ENCODE measurements at regions not wholly inside any gene's neighbourhood (a gene's known extent, or its start where the extent isn't known, plus 50 kb on each side); places are given as distances from the start of the nearest gene placed in this dataset.
A peak's percentile ranks its signal among the peaks of the same experiment; 100 is the strongest.
"Not testable (repeated sequence)": the region's sequence is repeated elsewhere in the genome, so short reads cannot be mapped to it uniquely, and the experiment has no call there.

- H3K4me2 ChIP-seq, result no peak overlapping the region
- H3K9me3 ChIP-seq, result no peaks in the 10 kb centered on the region
- 44% methylated on average over 7 of the region's 12 CpGs for WGBS (ENCODE audit: missing lambda C conversion rate)
- POLR2A ChIA-PET, result no interaction called here
- CTCF ChIA-PET, result no interaction called here
- H3K4me1 ChIP-seq, result no peaks in the 10 kb centered on the region
- ATAC-seq, result no peak
- H3K4me3 ChIP-seq, result no peak overlapping the region
- H3K27ac ChIP-seq, result no peak overlapping the region
- no peak for FAIRE-seq
- TF ChIP-seq ELK1 (IDR thresholded peaks at IDR 0.05; ENCODE audit: low read depth, low read length) (no peak), HOXA7 (CRISPR knock-in tag; IDR thresholded peaks at IDR 0.05) (no peak), MAX (IDR thresholded peaks at IDR 0.05) (no peak), USF2 (IDR thresholded peaks at IDR 0.05) (no peak), SMC3 (IDR thresholded peaks at IDR 0.05) (no peak), NPAS2 (CRISPR knock-in tag; IDR thresholded peaks at IDR 0.05; ENCODE audit: borderline replicate concordance) (no peak), TFCP2L1 (CRISPR knock-in tag; IDR thresholded peaks at IDR 0.05) (no peak), MAZ (IDR thresholded peaks at IDR 0.05; ENCODE audit: borderline replicate concordance, low read depth, low read length) (no peak), RARB (CRISPR knock-in tag; IDR thresholded peaks at IDR 0.05) (no peak), NR3C1 (IDR thresholded peaks at IDR 0.05) (no peak), POLR2A (IDR thresholded peaks at IDR 0.05; ENCODE audit: low read length) (no peak), MAFK (IDR thresholded peaks at IDR 0.05; ENCODE audit: partially characterized antibody) (no peak), ZC3H11A (IDR thresholded peaks at IDR 0.05) (no peak), CHD2 (IDR thresholded peaks at IDR 0.05; ENCODE audit: low read length, partially characterized antibody) (no peak), GATA3 (IDR thresholded peaks at IDR 0.05; ENCODE audit: borderline replicate concordance) (no peak), EHMT2 (IDR thresholded peaks at IDR 0.05; ENCODE audit: low read depth) (no peak), FOSB (CRISPR knock-in tag; IDR thresholded peaks at IDR 0.05) (no peak), FOSL2 (IDR thresholded peaks at IDR 0.05) (no peak), FOSL2 (CRISPR knock-in tag; IDR thresholded peaks at IDR 0.05) (no peak), HMGXB4 (CRISPR knock-in tag; IDR thresholded peaks at IDR 0.05; ENCODE audit: borderline replicate concordance) (no peak)
- DNase-seq (ENCODE audit: low read depth in 1 of 2, low spot score in 1 of 2), result no peak
Measured at GRCh38 chr4:111074523-111075114, 451.7 kb upstream of the PITX2 start.

GRCh38 chr4:111076299-111076698 lies 453.4 kb upstream of the PITX2 start:
- POLR2A ChIA-PET, FAIRE-seq: not testable (repeated sequence)

GRCh38 chr4:111108153-111108552 lies 485.3 kb upstream of the PITX2 start:
- no peak for TF ChIP-seq SREBF2 (IDR thresholded peaks at IDR 0.05)
- TF ChIP-seq RCOR1 (IDR thresholded peaks at IDR 0.05; ENCODE audit: low read depth, low read length), result no peak
- TF ChIP-seq POLR2AphosphoS2 (conservative IDR thresholded peaks at IDR 0.05; ENCODE audit: low read length), result no peak
- TF ChIP-seq HOXB5 (CRISPR knock-in tag; IDR thresholded peaks at IDR 0.05), result no peak
- TF ChIP-seq BCL3 (IDR thresholded peaks at IDR 0.05), result no peak
- no peak for TF ChIP-seq HDAC2 (IDR thresholded peaks at IDR 0.05)
- no peak for TF ChIP-seq RAD21 (conservative IDR thresholded peaks at IDR 0.05 in 1 of 2, IDR thresholded peaks at IDR 0.05 in 1 of 2)
- no peak for TF ChIP-seq CBX2 (IDR thresholded peaks at IDR 0.05; ENCODE audit: borderline replicate concordance, low read depth)
- TF ChIP-seq JUNB (IDR thresholded peaks at IDR 0.05), result no peak
- TF ChIP-seq EHMT2 (IDR thresholded peaks at IDR 0.05; ENCODE audit: low read depth), result no peak
- no peak for TF ChIP-seq MAFK (IDR thresholded peaks at IDR 0.05; ENCODE audit: partially characterized antibody)
- no peak for FAIRE-seq
- no peaks in the 10 kb centered on the region for H3K9me3 ChIP-seq
- ChIA-PET POLR2A (no interaction called here), CTCF (no interaction called here)
- ATAC-seq, result no peak
- H3K4me1 ChIP-seq, result no peaks in the 10 kb centered on the region
- H3K27ac ChIP-seq, result no peak overlapping the region
- no peak overlapping the region for H3K4me2 ChIP-seq
- 71% methylated on average over 1 of the region's 1 CpG for WGBS (ENCODE audit: missing lambda C conversion rate)
- H3K4me3 ChIP-seq, result no peak overlapping the region
- DNase-seq (ENCODE audit: low read depth in 1 of 2, low spot score in 1 of 2), result no peak

More at GRCh38 chr4:111076299-111076698, 453.4 kb upstream of the PITX2 start:
- DNase-seq (ENCODE audit: low read depth in 1 of 2, low spot score in 1 of 2); H3K4me3 ChIP-seq; H3K4me2 ChIP-seq; ATAC-seq; H3K27ac ChIP-seq; H3K4me1 ChIP-seq; H3K9me3 ChIP-seq; CTCF ChIA-PET: not testable (repeated sequence)
- TF ChIP-seq MAFK (IDR thresholded peaks at IDR 0.05; ENCODE audit: partially characterized antibody) (peak; percentile 27), NFE2L2 (conservative IDR thresholded peaks at IDR 0.05; ENCODE audit: low read length) (peak; percentile 58; the same call in 1 of the 2 replicates)
- WGBS (ENCODE audit: missing lambda C conversion rate), result 18% methylated on average over 1 of the region's 1 CpG
